GM23338 (cell line): ENCODE measurements at regions not wholly inside any gene's neighbourhood (a gene's known extent, or its start where the extent isn't known, plus 50 kb on each side); places are given as distances from the start of the nearest gene placed in this dataset.

Experiments
- ATAC-seq: fragments of 200-7000 bp; cut with Tn5 transposase; 3 replicates; pipeline ENCODE4 v1.9.1; 2020
- DNase-seq: peaks from one replicate; pipeline ENCODE4 v3.0.0-alpha.2; 2015; ENCODE audit warnings: low spot score
- H2AFZ ChIP-seq: fragments of 200-600 bp; sonication (generic); 2 replicates; pipeline ENCODE4 v1.8.0; 2016; ENCODE audit warnings: antibody characterized with exemption, mild to moderate bottlenecking, moderate library complexity
- H3F3A ChIP-seq: fragments of 200-600 bp; sonication (generic); replicated peaks from 2 replicates; pipeline ENCODE4 v1.8.0; 2017; ENCODE audit warnings: antibody characterized with exemption, mixed run types, low read depth
- H3K27ac ChIP-seq: fragments of 200-600 bp; sonication (generic); 2 replicates; pipeline ENCODE4 v1.6.1; 2016; ENCODE audit warnings: low read depth
- H3K27me3 ChIP-seq: fragments of 200-600 bp; sonication (generic); 2 replicates; pipeline ENCODE4 v1.8.0; 2016; ENCODE audit warnings: mild to moderate bottlenecking, mixed run types, moderate library complexity; ENCODE audit not compliant: insufficient read depth
- H3K36me3 ChIP-seq: fragments of 200-600 bp; sonication (generic); 2 replicates; pipeline ENCODE4 v1.8.0; 2016; ENCODE audit warnings: mild to moderate bottlenecking; ENCODE audit not compliant: insufficient read depth
- H3K4me1 ChIP-seq: fragments of 200-600 bp; sonication (generic); 2 replicates; pipeline ENCODE4 v1.8.0; 2016; ENCODE audit warnings: mild to moderate bottlenecking, moderate library complexity; ENCODE audit not compliant: insufficient read depth
- H3K4me2 ChIP-seq: fragments of 200-600 bp; sonication (generic); 2 replicates; pipeline ENCODE4 v1.7.1; 2017; ENCODE audit warnings: mixed run types
- H3K4me3 ChIP-seq: fragments of 200-600 bp; sonication (generic); 2 replicates; pipeline ENCODE4 v1.6.1; 2016; ENCODE audit warnings: mixed run types
- H3K79me2 ChIP-seq: fragments of 200-600 bp; sonication (generic); replicated peaks from 2 replicates; pipeline ENCODE4 v1.8.0; 2017; ENCODE audit warnings: mild to moderate bottlenecking; ENCODE audit not compliant: insufficient read depth
- H3K9me2 ChIP-seq: fragments of 200-600 bp; sonication (generic); 2 replicates; pipeline ENCODE4 v1.8.0; 2017; ENCODE audit not compliant: insufficient read depth
- H4K20me1 ChIP-seq: fragments of 200-600 bp; sonication (generic); replicated peaks from 2 replicates; pipeline ENCODE4 v1.8.0; 2017; ENCODE audit warnings: mild to moderate bottlenecking; ENCODE audit not compliant: insufficient read depth
- H3K27ac Mint-ChIP-seq: 2 replicates; pipeline ENCODE4 v1.8.0; 2020; ENCODE audit warnings: inconsistent platforms, mild to moderate bottlenecking, moderate library complexity, mixed read lengths
- H3K27me3 Mint-ChIP-seq: 3 replicates; pipeline ENCODE4 v1.8.0; 2022; ENCODE audit warnings: low read depth, mild to moderate bottlenecking, moderate library complexity, mixed read lengths, inconsistent platforms; ENCODE audit not compliant: insufficient read depth, poor library complexity
- H3K36me3 Mint-ChIP-seq: 3 replicates; pipeline ENCODE4 v1.8.0; 2021; ENCODE audit warnings: low read depth, mild to moderate bottlenecking, inconsistent platforms, moderate library complexity, mixed read lengths
- H3K4me1 Mint-ChIP-seq: 3 replicates; pipeline ENCODE4 v1.8.0; 2020; ENCODE audit warnings: mild to moderate bottlenecking, inconsistent platforms, mixed read lengths
- H3K4me3 Mint-ChIP-seq: 3 replicates; pipeline ENCODE4 v1.8.0; 2021; ENCODE audit warnings: moderate library complexity, mild to moderate bottlenecking, inconsistent platforms, mixed read lengths
- H3K9me3 Mint-ChIP-seq: 3 replicates; pipeline ENCODE4 v1.8.0; 2020; ENCODE audit warnings: moderate library complexity, mild to moderate bottlenecking, inconsistent platforms, mixed read lengths
- CREB1 ChIP-seq: fragments of 250-450 bp; sonication (Bioruptor Pico); IDR thresholded peaks from 2 replicates; pipeline ENCODE4 v1.5.0; 2020; ENCODE audit warnings: low read depth, mild to moderate bottlenecking, moderate library complexity
- CTCF ChIP-seq, 2 experiments: fragments of 200-600 bp in 1 of 2; sonication (generic) in 1 of 2; conservative IDR thresholded peaks; 2 replicates each; pipeline versions ENCODE4 v1.5.1 to v1.6.1; 2016 to 2017; ENCODE audit warnings: antibody characterized with exemption in 2 of 2, low read depth in 2 of 2, mild to moderate bottlenecking in 2 of 2, moderate library complexity in 1 of 2
- ETS1 ChIP-seq: IDR thresholded peaks from 2 replicates; pipeline ENCODE4 v1.6.1; 2016; ENCODE audit warnings: antibody characterized with exemption
- EZH2 ChIP-seq: fragments of 200-600 bp; sonication (generic); IDR thresholded peaks from one replicate; pipeline ENCODE4 v1.8.0; 2017; ENCODE audit warnings: antibody characterized with exemption, mild to moderate bottlenecking, low read depth; ENCODE audit not compliant: unreplicated experiment
- EZH2phosphoT487 ChIP-seq: fragments of 200-600 bp; sonication (generic); IDR thresholded peaks from one replicate; pipeline ENCODE4 v1.8.1; 2018; ENCODE audit warnings: antibody characterized with exemption; ENCODE audit not compliant: unreplicated experiment
- JUNB ChIP-seq: IDR thresholded peaks from one replicate; pipeline ENCODE4 v1.6.1; 2016; ENCODE audit warnings: antibody characterized with exemption; ENCODE audit not compliant: unreplicated experiment
- NANOG ChIP-seq: IDR thresholded peaks from 2 replicates; pipeline ENCODE4 v1.6.1; 2016; ENCODE audit warnings: antibody characterized with exemption, borderline replicate concordance
- POLR2AphosphoS5 ChIP-seq: IDR thresholded peaks from 2 replicates; pipeline ENCODE4 v1.6.1; 2016; ENCODE audit warnings: antibody characterized with exemption, low read depth
- REST ChIP-seq: IDR thresholded peaks from one replicate; pipeline ENCODE4 v1.6.1; 2018; ENCODE audit warnings: antibody characterized with exemption; ENCODE audit not compliant: unreplicated experiment
- STAT1 ChIP-seq: IDR thresholded peaks from one replicate; pipeline ENCODE4 v1.6.1; 2016; ENCODE audit warnings: antibody characterized with exemption; ENCODE audit not compliant: unreplicated experiment
- ZNF114 ChIP-seq: fragments of 250-450 bp; sonication (Bioruptor Pico); IDR thresholded peaks from 2 replicates; pipeline ENCODE4 v1.5.0; 2020; ENCODE audit warnings: mild to moderate bottlenecking, moderate library complexity
- ZNF331 ChIP-seq: fragments of 250-450 bp; sonication (Bioruptor Pico); IDR thresholded peaks from 2 replicates; pipeline ENCODE4 v1.5.0; 2020; ENCODE audit warnings: low read depth, mild to moderate bottlenecking, moderate library complexity
- ZNF462 ChIP-seq: fragments of 250-450 bp; sonication (Bioruptor Pico); IDR thresholded peaks from 2 replicates; pipeline ENCODE4 v1.5.0; 2020; ENCODE audit warnings: mild to moderate bottlenecking, moderate library complexity

GRCh38 chr15:45743426-45744235, 108.8 kb downstream of the SQOR start:
- H3K27me3 Mint-ChIP-seq = peaks cover 5% of the 10 kb centered on the region
- Histone ChIP-seq H3K4me2 (peak overlapping the region; percentile 42), H3K4me1 (peaks cover 14% of the 10 kb centered on the region), H3K36me3 (no peaks in the 10 kb centered on the region), H3F3A (no peaks in the 10 kb centered on the region), H3K27ac (no peak overlapping the region; the same call in 1 of the 2 replicates), H3K9me2 (no peaks in the 10 kb centered on the region), H3K4me3 (no peak overlapping the region), H3K79me2 (no peaks in the 10 kb centered on the region), H2AFZ (peak overlapping the region; percentile 61; the same call in 1 of the 2 replicates), H4K20me1 (no peaks in the 10 kb centered on the region), H3K27me3 (no peaks in the 10 kb centered on the region)
- TF ChIP-seq ZNF462 (CRISPR knock-in tag) = no peak
- TF ChIP-seq EZH2phosphoT487 = no peak
- no peak for TF ChIP-seq JUNB
- no peak for TF ChIP-seq POLR2AphosphoS5
- no peak for TF ChIP-seq STAT1
- TF ChIP-seq CREB1 = no peak
- no peak for TF ChIP-seq NANOG
- TF ChIP-seq CTCF (conservative IDR thresholded peaks at IDR 0.05; ENCODE audit: low read depth in 2 of 2) = no peak
- TF ChIP-seq ZNF331 (CRISPR knock-in tag) = no peak
- TF ChIP-seq ZNF114 (CRISPR knock-in tag) = no peak
- no peak for TF ChIP-seq EZH2
- no peak for TF ChIP-seq ETS1
- TF ChIP-seq REST = no peak
- peaks cover 7% of the 10 kb centered on the region for H3K4me1 Mint-ChIP-seq
- no peak overlapping the region for H3K27ac Mint-ChIP-seq
- no peak for DNase-seq
- no peak for ATAC-seq
- H3K36me3 Mint-ChIP-seq = peaks cover 9% of the 10 kb centered on the region; the same call in 1 of the 3 replicates
- H3K9me3 Mint-ChIP-seq = peaks cover 85% of the 10 kb centered on the region
- no peak overlapping the region for H3K4me3 Mint-ChIP-seq
